ENCODE measurements at regions not wholly inside any gene's neighbourhood (a gene's known extent, or its start where the extent isn't known, plus 50 kb on each side); places are given as distances from the start of the nearest gene placed in this dataset.

- DNase-seq: no peak
- POLR2A ChIA-PET: no interaction called here
- Mint-ChIP-seq H3K27me3 (ENCODE audit: insufficient read depth, unreplicated experiment) (no peaks in the 10 kb centered on the region), H3K36me3 (ENCODE audit: insufficient read depth, unreplicated experiment) (no peaks in the 10 kb centered on the region), H3K27ac (ENCODE audit: unreplicated experiment) (no peak overlapping the region), H3K4me3 (ENCODE audit: unreplicated experiment) (no peak overlapping the region), H3K4me1 (ENCODE audit: low read depth, unreplicated experiment) (peaks cover 5% of the 10 kb centered on the region), H3K9me3 (ENCODE audit: unreplicated experiment) (peaks cover 9% of the 10 kb centered on the region)
- CTCF ChIA-PET: no interaction called here
- H3K9me3 ChIP-seq: no peaks in the 10 kb centered on the region
- peaks cover 10% of the 10 kb centered on the region; the same call in 1 of the 2 replicates for H3K4me1 ChIP-seq
- no TSS peak for BruUV-seq (replicated peaks)
- H3K36me3 ChIP-seq (ENCODE audit: control insufficient read depth, insufficient read depth, low read length): no peaks in the 10 kb centered on the region
- TF ChIP-seq, protein P1, sequence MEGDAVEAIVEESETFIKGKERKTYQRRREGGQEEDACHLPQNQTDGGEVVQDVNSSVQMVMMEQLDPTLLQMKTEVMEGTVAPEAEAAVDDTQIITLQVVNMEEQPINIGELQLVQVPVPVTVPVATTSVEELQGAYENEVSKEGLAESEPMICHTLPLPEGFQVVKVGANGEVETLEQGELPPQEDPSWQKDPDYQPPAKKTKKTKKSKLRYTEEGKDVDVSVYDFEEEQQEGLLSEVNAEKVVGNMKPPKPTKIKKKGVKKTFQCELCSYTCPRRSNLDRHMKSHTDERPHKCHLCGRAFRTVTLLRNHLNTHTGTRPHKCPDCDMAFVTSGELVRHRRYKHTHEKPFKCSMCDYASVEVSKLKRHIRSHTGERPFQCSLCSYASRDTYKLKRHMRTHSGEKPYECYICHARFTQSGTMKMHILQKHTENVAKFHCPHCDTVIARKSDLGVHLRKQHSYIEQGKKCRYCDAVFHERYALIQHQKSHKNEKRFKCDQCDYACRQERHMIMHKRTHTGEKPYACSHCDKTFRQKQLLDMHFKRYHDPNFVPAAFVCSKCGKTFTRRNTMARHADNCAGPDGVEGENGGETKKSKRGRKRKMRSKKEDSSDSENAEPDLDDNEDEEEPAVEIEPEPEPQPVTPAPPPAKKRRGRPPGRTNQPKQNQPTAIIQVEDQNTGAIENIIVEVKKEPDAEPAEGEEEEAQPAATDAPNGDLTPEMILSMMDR (IDR thresholded peaks at IDR 0.05; ENCODE audit: insufficient read depth in 1 of 2, low read depth in 1 of 2, low read length in 1 of 2, severe bottlenecking in 1 of 2, unreplicated experiment in 1 of 2): no peak
- no peaks in the 10 kb centered on the region for H3K27me3 ChIP-seq (replicated peaks; ENCODE audit: control insufficient read depth, insufficient read depth, low read length)
- intact Hi-C loops (cut with micrococcal nuclease; ENCODE audit: unreplicated experiment): no loop called here
- H3K4me3 ChIP-seq (ENCODE audit: low read depth, low read length): no peak overlapping the region
Measured at GRCh38 chr3:178246004-178246403, 290.2 kb upstream of the KCNMB2 start.

DNA sequence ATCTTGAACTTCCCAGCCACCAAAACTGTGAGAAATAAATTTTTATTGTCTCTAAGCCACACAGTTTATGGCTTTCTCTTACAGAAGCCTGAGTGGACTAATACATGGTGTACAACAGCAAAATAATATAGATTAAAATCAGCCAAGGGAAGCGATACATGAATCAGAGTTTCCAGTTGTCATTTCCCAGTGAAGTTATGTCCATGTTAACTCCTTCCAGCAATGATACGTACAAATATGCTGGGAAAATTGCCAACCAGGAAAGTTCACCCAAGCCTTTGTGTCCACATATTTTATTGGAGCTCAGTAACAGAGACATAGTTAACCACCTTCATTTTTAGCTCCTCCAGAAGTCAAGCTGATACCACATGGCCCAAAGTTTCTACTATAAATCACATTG, 280.9 kb upstream of the KCNMB2 start:
- peaks cover 4% of the 10 kb centered on the region for H3K4me1 Mint-ChIP-seq (ENCODE audit: low read depth, unreplicated experiment)
- H3K4me3 Mint-ChIP-seq (ENCODE audit: unreplicated experiment): no peak overlapping the region
- no peaks in the 10 kb centered on the region for H3K36me3 ChIP-seq (ENCODE audit: control insufficient read depth, insufficient read depth, low read length)
- H3K36me3 Mint-ChIP-seq (ENCODE audit: insufficient read depth, unreplicated experiment): no peaks in the 10 kb centered on the region
- H3K27me3 ChIP-seq (replicated peaks; ENCODE audit: control insufficient read depth, insufficient read depth, low read length): no peaks in the 10 kb centered on the region
- CTCF ChIA-PET: no interaction called here
- peaks cover 2% of the 10 kb centered on the region; the same call in 1 of the 2 replicates for H3K9me3 ChIP-seq
- H3K27me3 Mint-ChIP-seq (ENCODE audit: insufficient read depth, unreplicated experiment): no peaks in the 10 kb centered on the region
- H3K4me1 ChIP-seq: no peaks in the 10 kb centered on the region
- DNase-seq: no peak
- TF ChIP-seq, protein P1 (IDR thresholded peaks at IDR 0.05; ENCODE audit: insufficient read depth in 1 of 2, low read depth in 1 of 2, low read length in 1 of 2, severe bottlenecking in 1 of 2, unreplicated experiment in 1 of 2): no peak
- H3K27ac Mint-ChIP-seq (ENCODE audit: unreplicated experiment): no peak overlapping the region
- POLR2A ChIA-PET: no interaction called here
- BruUV-seq (replicated peaks): no TSS peak
- no peaks in the 10 kb centered on the region for H3K9me3 Mint-ChIP-seq (ENCODE audit: unreplicated experiment)
- intact Hi-C loops (cut with micrococcal nuclease; ENCODE audit: unreplicated experiment): no loop called here
- H3K4me3 ChIP-seq (ENCODE audit: low read depth, low read length): no peak overlapping the region

GRCh38 chr3:178257491-178257890, 278.7 kb upstream of the KCNMB2 start:
- POLR2A ChIA-PET: no interaction called here
- intact Hi-C loops (cut with micrococcal nuclease; ENCODE audit: unreplicated experiment): no loop called here
- H3K4me3 ChIP-seq (ENCODE audit: low read depth, low read length): no peak overlapping the region
- DNase-seq: no peak
- CTCF ChIA-PET: no interaction called here
- peaks cover 7% of the 10 kb centered on the region for H3K4me1 ChIP-seq
- Mint-ChIP-seq H3K4me1 (ENCODE audit: low read depth, unreplicated experiment) (no peaks in the 10 kb centered on the region), H3K4me3 (ENCODE audit: unreplicated experiment) (no peak overlapping the region), H3K27ac (ENCODE audit: unreplicated experiment) (no peak overlapping the region), H3K36me3 (ENCODE audit: insufficient read depth, unreplicated experiment) (no peaks in the 10 kb centered on the region), H3K27me3 (ENCODE audit: insufficient read depth, unreplicated experiment) (no peaks in the 10 kb centered on the region), H3K9me3 (ENCODE audit: unreplicated experiment) (no peaks in the 10 kb centered on the region)
- no peaks in the 10 kb centered on the region for H3K27me3 ChIP-seq (replicated peaks; ENCODE audit: control insufficient read depth, insufficient read depth, low read length)
- no peaks in the 10 kb centered on the region for H3K36me3 ChIP-seq (ENCODE audit: control insufficient read depth, insufficient read depth, low read length)
- no TSS peak for BruUV-seq (replicated peaks)
- H3K9me3 ChIP-seq: peaks cover 2% of the 10 kb centered on the region; the same call in 1 of the 2 replicates
- TF ChIP-seq, protein P1 (IDR thresholded peaks at IDR 0.05; ENCODE audit: insufficient read depth in 1 of 2, low read depth in 1 of 2, low read length in 1 of 2, severe bottlenecking in 1 of 2, unreplicated experiment in 1 of 2): no peak

Measured in Caco-2 (cell line).